A549 (cell line): ENCODE measurements at regions not wholly inside any gene's neighbourhood (a gene's known extent, or its start where the extent isn't known, plus 50 kb on each side); places are given as distances from the start of the nearest gene placed in this dataset.
"Not testable (repeated sequence)": the region's sequence is repeated elsewhere in the genome, so short reads cannot be mapped to it uniquely, and the experiment has no call there.

Experiments used
- ATAC-seq, 2 experiments: fragments of 200-7000 bp in 1 of 2; fragments of >200 bp in 1 of 2; cut with Nextera tagmentation in 1 of 2; cut with Tn5 transposase in 1 of 2; 3 replicates each; pipeline versions ENCODE4 v1.8.0 to v1.9.1; 2018 to 2020; ENCODE audit warnings: mild to moderate bottlenecking in 1 of 2, moderate library complexity in 1 of 2
- CTCF ChIA-PET: fragments of 300-600 bp; sonication (Branson Sonifier 250); formaldehyde crosslinking; extraction: SDS; loops from one replicate; lab custom pipeline; 2021; ENCODE audit warnings: antibody characterized with exemption, inconsistent platforms; lab: Yijun Ruan, JAX
- POLR2A ChIA-PET: fragments of 350-600 bp; formaldehyde crosslinking; extraction: SDS; loops from one replicate; lab custom pipeline; 2021; ENCODE audit warnings: antibody characterized with exemption, inconsistent platforms; lab: Yijun Ruan, JAX
- DNase-seq, 2 experiments: peaks; one replicate each; pipeline versions ENCODE4 v3.0.0 to v3.0.0-alpha.2; 2011 to 2016; ENCODE audit warnings: low read depth in 1 of 2, low spot score in 1 of 2
- FAIRE-seq: peaks from 2 replicates; lab custom pipeline; 2011; peaks lifted over from hg19 to GRCh38; lab: Jason Lieb, UNC
- H3K27ac ChIP-seq, 2 experiments: fragments of >200 bp; sonication (Bioruptor Twin); formaldehyde crosslinking; 3 replicates each; pipeline ENCODE4 v1.5.1; 2016 to 2017
- H3K4me1 ChIP-seq: fragments of >200 bp; sonication (Bioruptor Twin); formaldehyde crosslinking; 3 replicates; pipeline ENCODE4 v1.6.1; 2016
- H3K4me2 ChIP-seq: fragments of >200 bp; sonication (Bioruptor Twin); formaldehyde crosslinking; 3 replicates; pipeline ENCODE4 v1.6.1; 2016
- H3K4me3 ChIP-seq: fragments of >200 bp; sonication (Bioruptor Twin); formaldehyde crosslinking; 3 replicates; pipeline ENCODE4 v1.5.1; 2016
- H3K9me3 ChIP-seq: fragments of >200 bp; sonication (Bioruptor Twin); formaldehyde crosslinking; 3 replicates; pipeline ENCODE4 v1.6.1; 2016
- BHLHE40 ChIP-seq: IDR thresholded peaks from 2 replicates; pipeline ENCODE4 v1.6.1; 2012; ENCODE audit warnings: low read depth, low read length, inconsistent platforms
- CEBPB ChIP-seq, 2 experiments: fragments of >200 bp in 1 of 2; sonication (Bioruptor Twin) in 1 of 2; formaldehyde crosslinking in 1 of 2; IDR thresholded peaks; 2 replicates each; pipeline ENCODE4 v1.6.1; 2012 to 2016
- CHD4 ChIP-seq: fragments of 200-600 bp; sonication (generic); IDR thresholded peaks from 2 replicates; pipeline ENCODE4 v1.6.1; 2016; ENCODE audit warnings: antibody characterized with exemption, mild to moderate bottlenecking, borderline replicate concordance
- E2F6 ChIP-seq: IDR thresholded peaks from 2 replicates; pipeline ENCODE4 v1.6.1; 2012; ENCODE audit warnings: low read depth, borderline replicate concordance
- EHMT2 ChIP-seq: fragments of 200-600 bp; sonication (generic); IDR thresholded peaks from 2 replicates; pipeline ENCODE4 v1.6.1; 2016; ENCODE audit warnings: antibody characterized with exemption, low read depth, mild to moderate bottlenecking, moderate library complexity
- FOSB ChIP-seq: fragments of 250-450 bp; sonication (Bioruptor Pico); IDR thresholded peaks from 2 replicates; pipeline ENCODE4 v1.5.0; 2020; ENCODE audit warnings: mild to moderate bottlenecking, moderate library complexity
- HDAC2 ChIP-seq: fragments of 200-600 bp; sonication (generic); IDR thresholded peaks from 2 replicates; pipeline ENCODE4 v1.6.1; 2016
- JUN ChIP-seq, 2 experiments: fragments of >200 bp; sonication (Bioruptor Twin); formaldehyde crosslinking; IDR thresholded peaks; 2 replicates in 1 of 2; 3 replicates in 1 of 2; pipeline ENCODE4 v1.6.1; 2016 to 2017
- KDM5A ChIP-seq: fragments of 200-600 bp; sonication (generic); IDR thresholded peaks from 2 replicates; pipeline ENCODE4 v1.6.1; 2016; ENCODE audit warnings: antibody characterized with exemption, mild to moderate bottlenecking
- MYC ChIP-seq: IDR thresholded peaks from 2 replicates; pipeline ENCODE4 v1.6.1; 2012; ENCODE audit warnings: mild to moderate bottlenecking, inconsistent platforms, low read length, improper control_type of control experiment, borderline replicate concordance
- NR3C1 ChIP-seq: fragments of >200 bp; sonication (Bioruptor Twin); formaldehyde crosslinking; IDR thresholded peaks from 3 replicates; pipeline ENCODE4 v1.6.1; 2017
- POLR2AphosphoS2 ChIP-seq: conservative IDR thresholded peaks from 2 replicates; pipeline ENCODE4 v1.6.1; 2012; ENCODE audit warnings: low read length, improper control_type of control experiment, inconsistent platforms
- RAD21 ChIP-seq, 2 experiments: fragments of >200 bp in 1 of 2; sonication (Bioruptor Twin) in 1 of 2; formaldehyde crosslinking in 1 of 2; IDR thresholded peaks in 1 of 2; conservative IDR thresholded peaks in 1 of 2; 2 replicates in 1 of 2; 3 replicates in 1 of 2; pipeline ENCODE4 v1.6.1; 2012 to 2018; ENCODE audit warnings: inconsistent platforms in 1 of 2
- REST ChIP-seq: fragments of 200-600 bp; sonication (generic); IDR thresholded peaks from 2 replicates; pipeline ENCODE4 v1.6.1; 2016; ENCODE audit warnings: antibody characterized with exemption, mild to moderate bottlenecking, moderate library complexity
- RNF2 ChIP-seq: fragments of 200-600 bp; sonication (generic); IDR thresholded peaks from 2 replicates; pipeline ENCODE4 v1.6.1; 2016; ENCODE audit warnings: low read depth, mild to moderate bottlenecking, antibody characterized with exemption, moderate library complexity, borderline replicate concordance
- TP53 ChIP-seq: fragments of 250-450 bp; sonication (Bioruptor Pico); IDR thresholded peaks from 2 replicates; pipeline ENCODE4 v1.5.0; 2021; ENCODE audit warnings: mild to moderate bottlenecking, moderate library complexity
- ZC3H11A ChIP-seq: fragments of 450-650 bp; IDR thresholded peaks from 2 replicates; pipeline ENCODE4 v1.6.1; 2014; ENCODE audit warnings: antibody characterized with exemption, mild to moderate bottlenecking
- ZFP36 ChIP-seq: fragments of 450-650 bp; IDR thresholded peaks from 2 replicates; pipeline ENCODE4 v1.6.1; 2014; ENCODE audit warnings: borderline replicate concordance; ENCODE audit not compliant: partially characterized antibody
- WGBS: methylation state at CpG from one replicate; pipeline ENCODE4 v1.1.6; 2017; ENCODE audit errors: missing lambda C conversion rate; 5-methylcytosine and 5-hydroxymethylcytosine counted together

- no peaks in the 10 kb centered on the region for H3K9me3 ChIP-seq
- peak overlapping the region in 1 of 2 experiments; percentile 46; a peak in 2 of 6 replicates for H3K27ac ChIP-seq
- TF ChIP-seq JUN (IDR thresholded peaks at IDR 0.05): no peak
- TF ChIP-seq ZFP36: no peak
- no peak for TF ChIP-seq BHLHE40
- TF ChIP-seq CHD4: no peak
- no peak for TF ChIP-seq POLR2AphosphoS2
- no peak for TF ChIP-seq NR3C1
- TF ChIP-seq E2F6: no peak
- TF ChIP-seq TP53 (CRISPR knock-in tag): no peak
- TF ChIP-seq RAD21 (conservative IDR thresholded peaks at IDR 0.05 in 1 of 2, IDR thresholded peaks at IDR 0.05 in 1 of 2): no peak
- no peak for TF ChIP-seq HDAC2
- TF ChIP-seq RNF2: no peak
- no peak for TF ChIP-seq EHMT2
- H3K4me3 ChIP-seq: no peak overlapping the region
- CTCF ChIA-PET: interaction anchor here (0.8 to 1.6 kb wide), 2 partner anchors 15 to 201 kb away, joined by 3 to 5 read pairs; no protein-coding TSS in a partner anchor
- DNase-seq (no peak), FAIRE-seq (no peak), ATAC-seq (no peak)
- H3K4me2 ChIP-seq: no peak overlapping the region
- WGBS: 92% methylated on average over 14 of the region's 14 CpGs
- peaks cover 33% of the 10 kb centered on the region for H3K4me1 ChIP-seq
- POLR2A ChIA-PET: no interaction called here
These were observed 90.6 kb upstream of the LHX1 start for GRCh38 chr17:36846410-36847292.

GRCh38 chr17:36848008-36848902 is 89.0 kb upstream of the LHX1 start:
- POLR2A ChIA-PET: no interaction called here
- CTCF ChIA-PET: interaction anchor here (0.7 to 1.4 kb wide), 2 partner anchors 199 to 353 kb away, joined by 3 to 4 read pairs; no protein-coding TSS in a partner anchor
- Histone ChIP-seq H3K4me1 (peaks cover 36% of the 10 kb centered on the region), H3K4me3 (no peak overlapping the region), H3K27ac (peak overlapping the region in 1 of 2 experiments; percentile 61; a peak in 3 of 6 replicates), H3K4me2 (no peak overlapping the region), H3K9me3 (no peaks in the 10 kb centered on the region)
- DNase-seq: no peak
- TF ChIP-seq E2F6: no peak
- no peak for TF ChIP-seq KDM5A
- no peak for TF ChIP-seq FOSB (CRISPR knock-in tag)
- TF ChIP-seq MYC: no peak
- no peak for TF ChIP-seq REST
- peak in 1 of 2 experiments; percentile 51; a peak in 1 of 4 replicates for TF ChIP-seq CEBPB (IDR thresholded peaks at IDR 0.05)
- TF ChIP-seq ZC3H11A: no peak
- TF ChIP-seq JUN (IDR thresholded peaks at IDR 0.05): no peak
- ATAC-seq: no peak
- WGBS: 86% methylated on average over 10 of the region's 10 CpGs
- no peak for FAIRE-seq

- 94% methylated on average over 9 of the region's 9 CpGs for WGBS
- CTCF ChIA-PET: interaction anchor here (0.7 to 1.4 kb wide), 3 partner anchors 18 to 354 kb away, joined by 3 to 4 read pairs (median 3); no protein-coding TSS in a partner anchor
- H3K4me2 ChIP-seq, POLR2A ChIA-PET, H3K9me3 ChIP-seq, FAIRE-seq, ATAC-seq, H3K4me3 ChIP-seq, DNase-seq: not testable (repeated sequence)
- Histone ChIP-seq H3K4me1 (peaks cover 36% of the 10 kb centered on the region), H3K27ac (peak overlapping the region in 1 of 2 experiments; percentile 6; a peak in 1 of 6 replicates)
These were observed 88.3 kb upstream of the LHX1 start for GRCh38 chr17:36849020-36849419.
